Trophoblast cell (in vitro differentiated cells and primary cell): ENCODE measurements at regions not wholly inside any gene's neighbourhood (a gene's known extent, or its start where the extent isn't known, plus 50 kb on each side); places are given as distances from the start of the nearest gene placed in this dataset.

Source experiments
- DNase-seq, 2 donors: peaks; one replicate each; pipeline ENCODE4 v3.0.0-alpha.2; 2016
- H2AFZ ChIP-seq: 2 replicates; pipeline ENCODE4 v1.6.1; 2013; ENCODE audit warnings: low read length, moderate library complexity, mild to moderate bottlenecking; ENCODE audit not compliant: insufficient read depth, poor library complexity
- H2AK5ac ChIP-seq: 2 replicates; pipeline ENCODE4 v1.6.1; 2013; ENCODE audit warnings: mild to moderate bottlenecking, low read length
- H2BK120ac ChIP-seq: 2 replicates; pipeline ENCODE4 v1.6.1; 2013; ENCODE audit warnings: low read length, mild to moderate bottlenecking, moderate library complexity; ENCODE audit not compliant: insufficient read depth, poor library complexity
- H2BK12ac ChIP-seq: 2 replicates; pipeline ENCODE4 v1.6.1; 2013; ENCODE audit warnings: mild to moderate bottlenecking, low read length, moderate library complexity
- H2BK5ac ChIP-seq: 2 replicates; pipeline ENCODE4 v1.6.1; 2013; ENCODE audit warnings: low read length, low read depth, moderate library complexity, mild to moderate bottlenecking; ENCODE audit not compliant: poor library complexity
- H3K14ac ChIP-seq: 2 replicates; pipeline ENCODE4 v1.6.1; 2013; ENCODE audit warnings: mild to moderate bottlenecking, low read length
- H3K18ac ChIP-seq: 2 replicates; pipeline ENCODE4 v1.6.1; 2013; ENCODE audit warnings: mild to moderate bottlenecking, low read length
- H3K23ac ChIP-seq: 2 replicates; pipeline ENCODE4 v1.6.1; 2013; ENCODE audit warnings: low read length
- H3K27ac ChIP-seq: 2 replicates; pipeline ENCODE4 v1.5.1; 2013; ENCODE audit warnings: low read depth, mild to moderate bottlenecking, inconsistent platforms, low read length, moderate library complexity
- H3K27me3 ChIP-seq: 2 replicates; pipeline ENCODE4 v1.6.1; 2013; ENCODE audit warnings: inconsistent platforms, mild to moderate bottlenecking, low read length, moderate library complexity; ENCODE audit not compliant: insufficient read depth
- H3K36me3 ChIP-seq, 2 experiments: 1 replicate in 1 of 2; 2 replicates in 1 of 2; pipeline ENCODE4 v1.6.1; 2013; ENCODE audit warnings: low read length in 2 of 2, mild to moderate bottlenecking in 2 of 2, moderate library complexity in 1 of 2; ENCODE audit not compliant: insufficient read depth in 2 of 2, control insufficient read depth in 1 of 2
- H3K4ac ChIP-seq: 2 replicates; pipeline ENCODE4 v1.6.1; 2013; ENCODE audit warnings: low read depth, mild to moderate bottlenecking, low read length, moderate library complexity
- H3K4me1 ChIP-seq, 2 experiments: 1 replicate in 1 of 2; 2 replicates in 1 of 2; pipeline ENCODE4 v1.6.1; 2013; ENCODE audit warnings: low read length in 2 of 2, mild to moderate bottlenecking in 2 of 2, moderate library complexity in 1 of 2; ENCODE audit not compliant: insufficient read depth in 2 of 2, control insufficient read depth in 1 of 2
- H3K4me2 ChIP-seq: 2 replicates; pipeline ENCODE4 v1.6.1; 2013; ENCODE audit warnings: inconsistent platforms, mild to moderate bottlenecking, low read length, moderate library complexity
- H3K4me3 ChIP-seq: 2 replicates; pipeline ENCODE4 v1.5.1; 2013; ENCODE audit warnings: mild to moderate bottlenecking, low read depth, low read length, inconsistent platforms
- H3K79me1 ChIP-seq: one replicate; pipeline ENCODE4 v1.6.1; 2013; ENCODE audit warnings: low read length
- H3K79me2 ChIP-seq: 2 replicates; pipeline ENCODE4 v1.6.1; 2013; ENCODE audit warnings: low read length, mild to moderate bottlenecking; ENCODE audit not compliant: control insufficient read depth, insufficient read depth, poor library complexity
- H3K9ac ChIP-seq: 2 replicates; pipeline ENCODE4 v1.6.1; 2013; ENCODE audit warnings: mild to moderate bottlenecking, low read length
- H3K9me3 ChIP-seq: 2 replicates; pipeline ENCODE4 v1.6.1; 2013; ENCODE audit warnings: low read depth, mild to moderate bottlenecking, control low read depth, inconsistent platforms, low read length; ENCODE audit not compliant: insufficient read depth
- H4K12ac ChIP-seq: 2 replicates; pipeline ENCODE4 v1.6.1; 2013; ENCODE audit warnings: low read depth, mild to moderate bottlenecking, low read length, moderate library complexity
- H4K8ac ChIP-seq: 2 replicates; pipeline ENCODE4 v1.6.1; 2013; ENCODE audit warnings: low read depth, mild to moderate bottlenecking, low read length, moderate library complexity
- H4K91ac ChIP-seq: one replicate; pipeline ENCODE4 v1.6.1; 2013; ENCODE audit warnings: low read depth, mild to moderate bottlenecking, low read length, moderate library complexity
- WGBS: extraction: QIAGEN DNeasy Blood & Tissue Kit; methylation state at CpG from one replicate; pipeline ENCODE4 v1.1.7; 2013; ENCODE audit warnings: missing lambda C conversion rate; ENCODE audit not compliant: insufficient read length, insufficient coverage; ENCODE audit errors: extremely low coverage; 5-methylcytosine and 5-hydroxymethylcytosine counted together

DNA sequence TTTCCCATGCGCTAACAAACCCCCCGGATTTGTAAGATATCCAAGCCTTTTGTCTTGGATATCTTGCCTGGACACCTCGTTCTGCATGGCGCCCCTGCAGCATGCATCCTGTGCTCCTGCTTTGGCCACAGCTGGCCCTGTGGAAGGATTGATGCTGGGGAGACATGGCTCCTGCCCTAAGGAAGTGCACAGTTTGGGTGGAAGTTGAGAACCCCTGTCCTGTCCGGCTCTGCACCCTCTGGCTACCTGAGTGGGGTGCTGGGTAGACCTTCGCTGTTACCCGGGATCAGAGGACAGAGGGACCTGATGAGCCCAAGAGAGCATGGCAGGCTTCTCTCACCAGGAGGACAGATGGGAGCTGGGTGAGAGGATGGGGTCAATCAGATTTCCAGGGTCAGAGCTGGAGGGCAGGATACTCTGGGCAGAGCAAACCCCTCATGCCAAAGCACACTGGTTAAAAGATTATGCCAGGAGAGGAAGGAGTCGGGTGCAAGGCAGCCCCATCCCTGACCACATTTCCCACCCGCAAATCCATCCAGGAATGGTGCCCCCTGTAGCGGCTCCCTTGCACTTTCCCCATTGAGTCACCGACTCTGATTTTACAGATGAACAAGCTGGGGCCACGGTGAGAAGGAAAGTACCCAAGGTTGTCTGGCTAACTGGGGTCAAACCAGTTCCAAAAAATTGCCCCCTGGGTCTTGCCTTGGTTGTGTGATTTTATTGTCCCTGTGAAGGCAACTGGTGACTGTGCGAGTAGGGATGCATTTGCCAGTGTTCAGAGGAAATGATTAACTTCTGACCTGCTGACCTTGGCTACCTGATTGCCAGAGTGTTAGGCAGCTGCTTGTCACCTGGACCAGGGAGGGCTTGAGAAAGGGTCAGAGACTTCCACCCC, 290.1 kb upstream of the ZMIZ1 start:
- Histone ChIP-seq H2BK12ac (peak overlapping the region; percentile 29), H4K8ac (no peak overlapping the region), H3K4me1 (peaks cover 8 to 26% of the 10 kb centered on the region in 2 experiments), H3K27me3 (no peaks in the 10 kb centered on the region), H3K36me3 (no peaks in the 10 kb centered on the region), H4K12ac (no peak overlapping the region), H2AFZ (no peak overlapping the region), H3K9me3 (peaks cover 4% of the 10 kb centered on the region), H2AK5ac (peak overlapping the region; percentile 24), H3K79me2 (no peaks in the 10 kb centered on the region), H4K91ac (no peak overlapping the region), H2BK120ac (peak overlapping the region; percentile 34), H3K23ac (no peak overlapping the region), H3K9ac (no peak overlapping the region), H3K27ac (no peak overlapping the region), H3K14ac (no peak overlapping the region), H3K4me3 (no peak overlapping the region), H2BK5ac (no peak overlapping the region), H3K4ac (no peak overlapping the region), H3K4me2 (no peak overlapping the region), H3K79me1 (no peaks in the 10 kb centered on the region), H3K18ac (peak overlapping the region; percentile 4)
- no peak for DNase-seq
- no CpG with 5 or more reads among the region's 13 CpGs for WGBS

DNA sequence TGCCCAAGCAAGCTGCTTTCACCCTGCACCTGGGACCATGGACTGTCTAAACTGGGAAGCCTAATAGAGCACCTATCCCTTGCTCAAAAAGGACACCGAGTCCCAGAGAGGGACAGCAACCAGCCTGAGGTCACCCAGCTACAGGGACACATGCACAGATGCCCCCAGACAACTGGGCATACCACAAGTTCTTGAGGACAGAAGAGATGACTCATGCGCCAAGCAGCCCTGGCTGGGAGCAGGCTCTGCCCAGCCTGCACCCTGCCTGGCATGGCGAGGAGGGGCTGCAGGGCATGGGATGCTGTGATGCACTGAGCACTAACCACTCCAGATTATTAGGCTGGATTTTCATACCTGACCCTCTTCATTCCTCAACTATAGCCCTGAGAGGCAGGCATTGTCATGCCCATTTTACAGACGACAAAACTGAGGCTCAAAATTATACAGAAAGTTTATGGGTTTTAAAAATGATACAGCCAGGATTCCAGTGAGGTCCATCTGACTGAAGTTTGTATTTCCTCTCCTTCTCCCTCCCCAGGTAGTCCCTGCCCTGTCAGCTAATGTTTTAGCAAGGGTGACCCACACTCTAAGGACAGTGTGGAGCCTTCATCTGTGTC, 289.3 kb upstream of the ZMIZ1 start:
- no peak overlapping the region for H3K27ac ChIP-seq
- no peak overlapping the region for H4K12ac ChIP-seq
- no peak for DNase-seq
- H3K36me3 ChIP-seq, result no peaks in the 10 kb centered on the region
- H3K4me2 ChIP-seq, result no peak overlapping the region
- no peaks in the 10 kb centered on the region for H3K79me2 ChIP-seq
- no peak overlapping the region for H2BK12ac ChIP-seq
- no CpG with 5 or more reads among the region's 4 CpGs for WGBS
- no peak overlapping the region for H2AFZ ChIP-seq
- no peak overlapping the region for H2AK5ac ChIP-seq
- no peak overlapping the region for H3K9ac ChIP-seq
- H3K4me3 ChIP-seq, result no peak overlapping the region
- no peaks in the 10 kb centered on the region for H3K79me1 ChIP-seq
- H3K4me1 ChIP-seq, result peaks cover 8 to 26% of the 10 kb centered on the region in 2 experiments
- no peak overlapping the region for H3K18ac ChIP-seq
- no peak overlapping the region for H2BK120ac ChIP-seq
- H3K27me3 ChIP-seq, result no peaks in the 10 kb centered on the region
- no peak overlapping the region for H3K14ac ChIP-seq
- no peak overlapping the region for H2BK5ac ChIP-seq
- no peak overlapping the region for H3K4ac ChIP-seq
- no peak overlapping the region for H3K23ac ChIP-seq
- no peak overlapping the region for H4K91ac ChIP-seq
- peaks cover 4% of the 10 kb centered on the region for H3K9me3 ChIP-seq
- H4K8ac ChIP-seq, result no peak overlapping the region

DNA sequence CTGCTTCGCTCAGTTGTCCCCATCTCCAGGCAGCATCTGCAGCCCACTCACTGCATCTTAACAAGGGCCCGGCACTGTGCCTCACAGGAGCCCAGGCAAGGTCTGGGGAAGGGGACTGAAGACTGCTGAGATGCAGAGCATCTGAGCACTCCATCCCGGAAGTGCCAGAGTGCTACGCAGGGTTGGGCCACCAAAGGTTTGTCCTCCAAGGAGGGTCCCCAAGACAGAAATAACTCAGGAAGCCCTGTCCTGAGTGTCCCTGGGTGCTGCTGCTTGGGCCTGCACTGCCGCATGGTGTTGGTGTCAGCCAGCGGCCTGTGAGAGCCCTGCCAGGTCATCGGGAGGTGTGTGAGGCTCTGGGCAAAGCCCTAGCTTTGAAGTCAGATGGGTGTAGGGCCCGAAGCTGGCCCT, 288.2 kb upstream of the ZMIZ1 start:
- no peak overlapping the region for H3K4me2 ChIP-seq
- no peak overlapping the region for H2BK12ac ChIP-seq
- no peaks in the 10 kb centered on the region for H3K79me2 ChIP-seq
- H3K4me1 ChIP-seq, result peaks cover 8 to 19% of the 10 kb centered on the region in 2 experiments
- no peak overlapping the region for H2AFZ ChIP-seq
- DNase-seq, result no peak
- no peak overlapping the region for H3K23ac ChIP-seq
- WGBS, result no CpG with 5 or more reads among the region's 8 CpGs
- H4K91ac ChIP-seq, result no peak overlapping the region
- H3K9ac ChIP-seq, result no peak overlapping the region
- no peaks in the 10 kb centered on the region for H3K36me3 ChIP-seq
- no peak overlapping the region for H2AK5ac ChIP-seq
- no peak overlapping the region for H3K18ac ChIP-seq
- H3K27ac ChIP-seq, result no peak overlapping the region
- no peaks in the 10 kb centered on the region for H3K79me1 ChIP-seq
- no peak overlapping the region for H2BK5ac ChIP-seq
- H3K4ac ChIP-seq, result no peak overlapping the region
- H3K9me3 ChIP-seq, result peaks cover 4% of the 10 kb centered on the region
- H2BK120ac ChIP-seq, result no peak overlapping the region
- H4K12ac ChIP-seq, result no peak overlapping the region
- H4K8ac ChIP-seq, result no peak overlapping the region
- H3K4me3 ChIP-seq, result no peak overlapping the region
- H3K14ac ChIP-seq, result no peak overlapping the region
- no peaks in the 10 kb centered on the region for H3K27me3 ChIP-seq

DNA sequence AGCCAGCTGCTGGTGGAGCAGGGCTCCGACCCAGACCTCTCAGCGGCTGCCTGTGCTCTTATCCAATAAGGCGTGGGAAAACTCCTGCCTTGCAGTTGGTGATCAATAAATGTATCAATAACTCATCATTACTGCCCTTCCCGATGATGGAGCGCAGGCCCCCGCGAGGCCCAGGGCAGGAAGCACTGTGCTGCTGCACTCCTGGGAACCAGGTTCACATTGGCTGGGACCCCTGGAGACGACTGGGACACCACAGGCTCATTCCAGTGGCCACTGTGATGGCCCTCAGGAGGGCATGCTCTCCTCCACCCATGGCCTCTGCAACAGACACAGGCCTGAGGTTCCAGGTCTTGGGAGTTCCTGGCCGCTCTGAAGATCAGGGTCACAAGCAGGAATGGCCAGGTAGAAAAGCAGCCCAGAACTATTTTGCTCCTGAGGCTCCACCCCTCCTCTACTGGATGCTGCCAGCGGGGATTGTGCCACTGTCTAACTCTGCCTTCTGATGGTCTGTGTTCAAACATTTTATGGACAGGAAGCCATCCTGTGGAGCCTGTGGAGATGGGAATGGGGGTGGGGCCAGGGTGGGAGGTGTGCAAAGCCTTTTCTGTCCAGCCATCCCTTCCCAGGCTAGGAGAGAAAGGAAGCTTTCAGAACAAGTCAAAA, 287.4 kb upstream of the ZMIZ1 start:
- no peaks in the 10 kb centered on the region for H3K79me2 ChIP-seq
- H3K23ac ChIP-seq, result no peak overlapping the region
- no peak overlapping the region for H3K4ac ChIP-seq
- no peak overlapping the region for H3K9ac ChIP-seq
- peaks cover 4% of the 10 kb centered on the region for H3K9me3 ChIP-seq
- no peak overlapping the region for H2BK5ac ChIP-seq
- no peak overlapping the region for H3K4me2 ChIP-seq
- WGBS, result no CpG with 5 or more reads among the region's 10 CpGs
- H2AK5ac ChIP-seq, result no peak overlapping the region
- H3K27me3 ChIP-seq, result no peaks in the 10 kb centered on the region
- H2BK12ac ChIP-seq, result no peak overlapping the region
- no peak overlapping the region for H3K14ac ChIP-seq
- no peak overlapping the region for H4K91ac ChIP-seq
- H2AFZ ChIP-seq, result no peak overlapping the region
- no peaks in the 10 kb centered on the region for H3K36me3 ChIP-seq
- H3K4me1 ChIP-seq, result peaks cover 8 to 19% of the 10 kb centered on the region in 2 experiments
- H4K8ac ChIP-seq, result no peak overlapping the region
- H3K79me1 ChIP-seq, result no peaks in the 10 kb centered on the region
- no peak overlapping the region for H2BK120ac ChIP-seq
- no peak for DNase-seq
- no peak overlapping the region for H4K12ac ChIP-seq
- no peak overlapping the region for H3K18ac ChIP-seq
- no peak overlapping the region for H3K27ac ChIP-seq
- no peak overlapping the region for H3K4me3 ChIP-seq
